Hepatocyte (in vitro differentiated cells): ENCODE measurements at regions not wholly inside any gene's neighbourhood (a gene's known extent, or its start where the extent isn't known, plus 50 kb on each side); places are given as distances from the start of the nearest gene placed in this dataset.

Experiments
- EZH2 ChIP-seq: fragments of 200-600 bp; sonication (generic); IDR thresholded peaks from 2 replicates; pipeline ENCODE4 v1.6.1; 2016; ENCODE audit warnings: antibody characterized with exemption, mild to moderate bottlenecking, borderline replicate concordance
- EZH2phosphoT487 ChIP-seq: fragments of 200-600 bp; sonication (generic); IDR thresholded peaks from one replicate; pipeline ENCODE4 v1.6.1; 2018; ENCODE audit warnings: antibody characterized with exemption, mild to moderate bottlenecking, low read depth, moderate library complexity; ENCODE audit not compliant: unreplicated experiment, severe bottlenecking
- TF ChIP-seq, protein P1 (sequence below): fragments of 200-600 bp; sonication (generic); IDR thresholded peaks from 2 replicates; pipeline ENCODE4 v1.5.1; 2016; ENCODE audit warnings: antibody characterized with exemption, mild to moderate bottlenecking; ENCODE audit not compliant: poor library complexity

GRCh38 chr5:176133877-176134276 lies 104.3 kb upstream of the SIMC1 start:
- TF ChIP-seq, protein P1, sequence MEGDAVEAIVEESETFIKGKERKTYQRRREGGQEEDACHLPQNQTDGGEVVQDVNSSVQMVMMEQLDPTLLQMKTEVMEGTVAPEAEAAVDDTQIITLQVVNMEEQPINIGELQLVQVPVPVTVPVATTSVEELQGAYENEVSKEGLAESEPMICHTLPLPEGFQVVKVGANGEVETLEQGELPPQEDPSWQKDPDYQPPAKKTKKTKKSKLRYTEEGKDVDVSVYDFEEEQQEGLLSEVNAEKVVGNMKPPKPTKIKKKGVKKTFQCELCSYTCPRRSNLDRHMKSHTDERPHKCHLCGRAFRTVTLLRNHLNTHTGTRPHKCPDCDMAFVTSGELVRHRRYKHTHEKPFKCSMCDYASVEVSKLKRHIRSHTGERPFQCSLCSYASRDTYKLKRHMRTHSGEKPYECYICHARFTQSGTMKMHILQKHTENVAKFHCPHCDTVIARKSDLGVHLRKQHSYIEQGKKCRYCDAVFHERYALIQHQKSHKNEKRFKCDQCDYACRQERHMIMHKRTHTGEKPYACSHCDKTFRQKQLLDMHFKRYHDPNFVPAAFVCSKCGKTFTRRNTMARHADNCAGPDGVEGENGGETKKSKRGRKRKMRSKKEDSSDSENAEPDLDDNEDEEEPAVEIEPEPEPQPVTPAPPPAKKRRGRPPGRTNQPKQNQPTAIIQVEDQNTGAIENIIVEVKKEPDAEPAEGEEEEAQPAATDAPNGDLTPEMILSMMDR = no peak
- no peak for TF ChIP-seq EZH2
- no peak for TF ChIP-seq EZH2phosphoT487
